IMR-90 (cell line): ENCODE measurements at regions not wholly inside any gene's neighbourhood (a gene's known extent, or its start where the extent isn't known, plus 50 kb on each side); places are given as distances from the start of the nearest gene placed in this dataset.

Source experiments
- ATAC-seq: fragments of 200-7000 bp; cut with Tn5 transposase; 2 replicates; pipeline ENCODE4 v1.9.1; 2020; ENCODE audit warnings: low read depth, mild to moderate bottlenecking, moderate library complexity
- BruUV-seq: library from RNA; stranded (reverse); fragments of 400-500 nt; replicated peaks from 2 replicates; lab custom pipeline; 2021; lab: Mats Ljungman, UMichigan
- CTCF ChIA-PET: fragments of 300-600 bp; formaldehyde crosslinking; extraction: SDS; loops from one replicate; lab custom pipeline; 2021; ENCODE audit warnings: antibody characterized with exemption; lab: Yijun Ruan, JAX
- POLR2A ChIA-PET: fragments of 300-600 bp; sonication (Branson Sonifier 250); formaldehyde crosslinking; loops from one replicate; lab custom pipeline; 2022; ENCODE audit warnings: antibody characterized with exemption; ENCODE audit not compliant: unreplicated experiment; lab: Charles Lee
- DNase-seq: peaks from one replicate; pipeline ENCODE4 v3.0.0; 2013
- H2AFZ ChIP-seq: replicated peaks from 2 replicates; pipeline ENCODE3; 2013; ENCODE audit warnings: low read length, mild to moderate bottlenecking; ENCODE audit not compliant: poor library complexity
- H2AK5ac ChIP-seq: 2 replicates; pipeline ENCODE4 v1.6.1; 2013; ENCODE audit warnings: low read depth, low read length, inconsistent platforms
- H2AK9ac ChIP-seq: replicated peaks from 2 replicates; pipeline ENCODE3; 2013; ENCODE audit warnings: mild to moderate bottlenecking, low read depth, low read length, moderate library complexity; ENCODE audit not compliant: poor library complexity
- H2BK120ac ChIP-seq: 2 replicates; pipeline ENCODE4 v1.6.1; 2013; ENCODE audit warnings: low read depth, low read length, inconsistent platforms
- H2BK15ac ChIP-seq: 3 replicates; pipeline ENCODE4 v1.6.1; 2013; ENCODE audit warnings: low read depth, low read length, inconsistent platforms
- H2BK20ac ChIP-seq: 2 replicates; pipeline ENCODE4 v1.6.1; 2013; ENCODE audit warnings: low read depth, mild to moderate bottlenecking, inconsistent platforms, low read length, moderate library complexity
- H2BK5ac ChIP-seq: 2 replicates; pipeline ENCODE4 v1.6.1; 2013; ENCODE audit warnings: mild to moderate bottlenecking, low read depth, low read length, inconsistent platforms; ENCODE audit not compliant: poor library complexity, severe bottlenecking
- H3K14ac ChIP-seq: replicated peaks from 2 replicates; pipeline ENCODE4 v1.6.1; 2013; ENCODE audit warnings: low read depth, low read length, inconsistent platforms
- H3K18ac ChIP-seq: 2 replicates; pipeline ENCODE4 v1.6.1; 2013; ENCODE audit warnings: low read depth, low read length, control low read depth
- H3K23ac ChIP-seq: 2 replicates; pipeline ENCODE4 v1.6.1; 2013; ENCODE audit warnings: low read depth, low read length, inconsistent platforms
- H3K27ac ChIP-seq: 2 replicates; pipeline ENCODE4 v1.5.1; 2013; ENCODE audit warnings: mild to moderate bottlenecking, control low read depth, low read length; ENCODE audit not compliant: insufficient read depth
- H3K27me3 ChIP-seq: 2 replicates; pipeline ENCODE4 v1.6.1; 2013; ENCODE audit warnings: low read length; ENCODE audit not compliant: control insufficient read depth, insufficient read depth
- H3K36me3 ChIP-seq: 2 replicates; pipeline ENCODE4 v1.6.1; 2013; ENCODE audit warnings: low read length, mixed read lengths; ENCODE audit not compliant: control insufficient read depth, insufficient read depth
- H3K4ac ChIP-seq: 2 replicates; pipeline ENCODE4 v1.6.1; 2013; ENCODE audit warnings: low read depth, low read length, inconsistent platforms
- H3K4me1 ChIP-seq: 2 replicates; pipeline ENCODE4 v1.6.1; 2013; ENCODE audit warnings: low read length, mixed read lengths; ENCODE audit not compliant: control insufficient read depth, insufficient read depth
- H3K4me2 ChIP-seq: 2 replicates; pipeline ENCODE4 v1.6.1; 2013; ENCODE audit warnings: low read depth, mild to moderate bottlenecking, control low read depth, low read length, moderate library complexity
- H3K4me3 ChIP-seq: 2 replicates; pipeline ENCODE4 v1.5.1; 2013; ENCODE audit warnings: low read depth, mild to moderate bottlenecking, control low read depth, low read length, moderate library complexity; ENCODE audit not compliant: insufficient read depth
- H3K56ac ChIP-seq: 2 replicates; pipeline ENCODE4 v1.6.1; 2013; ENCODE audit warnings: low read length, inconsistent platforms; ENCODE audit not compliant: insufficient read depth; ENCODE audit errors: extremely low read depth
- H3K79me1 ChIP-seq, 2 experiments: 2 replicates each; pipeline ENCODE4 v1.6.1; 2013; ENCODE audit warnings: low read length in 2 of 2, inconsistent platforms in 1 of 2, low read depth in 1 of 2
- H3K9ac ChIP-seq: 2 replicates; pipeline ENCODE4 v1.6.1; 2013; ENCODE audit warnings: low read depth, low read length, control low read depth
- H3K9me1 ChIP-seq: 2 replicates; pipeline ENCODE4 v1.6.1; 2013; ENCODE audit warnings: low read length, inconsistent platforms; ENCODE audit not compliant: insufficient read depth
- H3K9me3 ChIP-seq: 2 replicates; pipeline ENCODE4 v1.6.1; 2013; ENCODE audit warnings: low read length; ENCODE audit not compliant: control insufficient read depth, insufficient read depth
- H4K20me1 ChIP-seq: 2 replicates; pipeline ENCODE4 v1.6.1; 2013; ENCODE audit warnings: low read length, inconsistent platforms; ENCODE audit not compliant: insufficient read depth
- H4K5ac ChIP-seq: 2 replicates; pipeline ENCODE4 v1.6.1; 2013; ENCODE audit warnings: mild to moderate bottlenecking, low read depth, low read length, control low read depth
- H4K8ac ChIP-seq, 2 experiments: 2 replicates each; pipeline ENCODE4 v1.6.1; 2013; ENCODE audit warnings: low read depth in 2 of 2, low read length in 2 of 2, control low read depth in 1 of 2, inconsistent platforms in 1 of 2
- H4K91ac ChIP-seq: 2 replicates; pipeline ENCODE4 v1.6.1; 2013; ENCODE audit warnings: low read depth, low read length, inconsistent platforms; ENCODE audit not compliant: insufficient read depth
- BHLHE40 ChIP-seq: fragments of 150-350 bp; IDR thresholded peaks from 2 replicates; pipeline ENCODE4 v1.6.1; 2016; ENCODE audit warnings: mild to moderate bottlenecking, low read depth, low read length
- CHD1 ChIP-seq: IDR thresholded peaks from 2 replicates; pipeline ENCODE4 v1.6.1; 2012; ENCODE audit warnings: low read depth, low read length, improper control_type of control experiment
- CTCF ChIP-seq: conservative IDR thresholded peaks from 2 replicates; pipeline ENCODE4 v1.5.1; 2012; ENCODE audit warnings: mild to moderate bottlenecking, low read depth, low read length, improper control_type of control experiment
- ELK1 ChIP-seq: fragments of 150-350 bp; IDR thresholded peaks from 2 replicates; pipeline ENCODE4 v1.6.1; 2016; ENCODE audit warnings: low read depth, mild to moderate bottlenecking, low read length, moderate library complexity, borderline replicate concordance
- FOS ChIP-seq: fragments of 150-350 bp; IDR thresholded peaks from 2 replicates; pipeline ENCODE4 v1.6.1; 2016; ENCODE audit warnings: low read depth, low read length
- MAZ ChIP-seq: IDR thresholded peaks from 2 replicates; pipeline ENCODE4 v1.6.1; 2012; ENCODE audit warnings: low read depth, mild to moderate bottlenecking, low read length, improper control_type of control experiment, moderate library complexity, borderline replicate concordance
- NFE2L2 ChIP-seq: fragments of 150-350 bp; IDR thresholded peaks from 2 replicates; pipeline ENCODE4 v1.6.1; 2016; ENCODE audit warnings: low read depth, mild to moderate bottlenecking, low read length
- RAD21 ChIP-seq: IDR thresholded peaks from 2 replicates; pipeline ENCODE4 v1.6.1; 2012; ENCODE audit warnings: low read length, improper control_type of control experiment
- RFX5 ChIP-seq: IDR thresholded peaks from 2 replicates; pipeline ENCODE4 v1.8.0; 2012; ENCODE audit warnings: low read depth, mild to moderate bottlenecking, low read length, moderate library complexity
- SMC3 ChIP-seq: fragments of 150-350 bp; IDR thresholded peaks from 2 replicates; pipeline ENCODE4 v1.6.1; 2016; ENCODE audit warnings: low read depth, mild to moderate bottlenecking, antibody characterized with exemption, low read length, moderate library complexity
- WGBS, 2 experiments: methylation state at CpG; one replicate each; pipeline versions ENCODE4 v1.1.5 to v1.1.7; 2013; ENCODE audit warnings: missing lambda C conversion rate in 2 of 2; ENCODE audit not compliant: insufficient read length in 1 of 2; ENCODE audit errors: extremely low coverage in 2 of 2; 5-methylcytosine and 5-hydroxymethylcytosine counted together
- dilution Hi-C: fragments of 300-500 bp; cut with HindIII; formaldehyde crosslinking; loops from one replicate; pipeline ENCODE4 v1.14.3; 2018; ENCODE audit warnings: low sequenced_read_pairs; ENCODE audit not compliant: unreplicated experiment
- in situ Hi-C: fragments of 300-500 bp; cut with MboI; formaldehyde crosslinking; loops from 3 replicates; pipeline ENCODE4 v1.14.3; 2019; ENCODE audit warnings: low sequenced_read_pairs, inconsistent platforms, mixed read lengths
- intact Hi-C: fragments of 100-400 bp; cut with micrococcal nuclease; formaldehyde crosslinking; loops from 2 replicates; pipeline ENCODE4 v1.10.0; 2022
- TF ChIP-seq, protein P1 (sequence below): fragments of 150-350 bp; IDR thresholded peaks from 2 replicates; pipeline ENCODE4 v1.6.1; 2017; ENCODE audit warnings: mild to moderate bottlenecking, antibody characterized with exemption, low read length, low read depth

DNA sequence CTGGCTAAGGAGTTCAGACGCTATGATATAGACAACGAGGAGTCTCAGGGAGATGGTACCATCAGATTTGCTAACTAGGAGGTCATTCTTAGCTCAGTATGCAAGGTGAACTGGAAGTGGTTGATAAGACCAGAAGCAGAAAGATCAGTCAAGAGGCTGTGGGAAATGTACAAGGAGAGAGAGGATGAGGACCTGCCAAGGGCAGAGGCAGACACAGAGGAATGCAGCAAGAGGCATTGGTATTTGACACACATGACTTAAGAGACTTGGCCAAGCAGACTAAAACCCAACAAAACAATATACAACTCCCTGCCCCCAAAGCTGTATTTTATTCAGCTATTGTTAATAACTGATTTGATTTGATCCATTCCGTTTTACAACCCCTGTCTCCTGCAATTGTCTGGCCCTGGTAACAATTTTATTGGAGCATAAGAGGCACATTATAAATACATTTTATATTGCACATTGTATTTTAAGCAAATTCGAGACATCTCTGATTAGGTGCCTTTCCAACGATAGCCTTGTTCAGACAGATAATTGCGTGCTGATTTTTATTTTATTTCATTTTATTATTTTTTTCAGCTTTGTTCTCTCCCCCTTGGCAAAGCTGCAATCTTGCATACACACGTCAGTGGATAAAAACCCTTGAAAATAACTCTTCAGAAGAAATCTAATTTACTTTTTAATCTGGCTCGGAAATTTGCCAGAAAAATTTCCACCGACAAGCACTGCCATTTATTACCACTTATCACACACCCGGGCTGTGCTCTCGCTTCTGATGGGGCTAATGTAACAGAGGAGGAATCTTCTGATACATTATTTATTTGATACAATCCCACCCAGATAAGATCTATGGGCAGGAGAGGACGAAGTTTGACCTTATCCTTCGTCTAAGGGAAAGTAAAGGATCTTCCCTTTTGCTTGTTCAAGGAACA is 237.8 kb downstream of the NXPE2 start:
- Histone ChIP-seq H3K4me3 (no peak overlapping the region), H3K9me1 (no peaks in the 10 kb centered on the region), H3K56ac (no peak overlapping the region), H3K14ac (no peak overlapping the region), H3K27me3 (no peaks in the 10 kb centered on the region), H3K9me3 (peaks cover 8% of the 10 kb centered on the region), H2BK5ac (no peak overlapping the region), H2AFZ (no peak overlapping the region), H2BK20ac (no peak overlapping the region), H2BK15ac (no peak overlapping the region), H3K4me1 (no peaks in the 10 kb centered on the region), H2BK120ac (no peak overlapping the region), H2AK5ac (no peak overlapping the region), H3K9ac (no peak overlapping the region), H4K8ac (no peak overlapping the region), H3K36me3 (no peaks in the 10 kb centered on the region), H3K4me2 (no peak overlapping the region), H3K4ac (no peak overlapping the region), H3K23ac (no peak overlapping the region), H4K91ac (no peak overlapping the region), H3K27ac (no peak overlapping the region), H3K18ac (no peak overlapping the region), H3K79me1 (no peaks in the 10 kb centered on the region), H4K5ac (no peak overlapping the region), H4K20me1 (no peaks in the 10 kb centered on the region), H2AK9ac (no peak overlapping the region)
- dilution Hi-C loops (no loop called here), in situ Hi-C loops (no loop called here), intact Hi-C loops (no loop called here)
- CTCF ChIA-PET: no interaction called here
- BruUV-seq: no TSS peak
- WGBS, 2 experiments: no CpG with 5 or more reads among the region's 13 CpGs
- POLR2A ChIA-PET: no interaction called here
- no peak for TF ChIP-seq CTCF
- TF ChIP-seq CHD1: no peak
- no peak for TF ChIP-seq MAZ
- TF ChIP-seq FOS: no peak
- TF ChIP-seq RAD21: no peak
- TF ChIP-seq RFX5: no peak
- TF ChIP-seq BHLHE40: no peak
- no peak for TF ChIP-seq ELK1
- no peak for TF ChIP-seq NFE2L2
- TF ChIP-seq, protein P1, sequence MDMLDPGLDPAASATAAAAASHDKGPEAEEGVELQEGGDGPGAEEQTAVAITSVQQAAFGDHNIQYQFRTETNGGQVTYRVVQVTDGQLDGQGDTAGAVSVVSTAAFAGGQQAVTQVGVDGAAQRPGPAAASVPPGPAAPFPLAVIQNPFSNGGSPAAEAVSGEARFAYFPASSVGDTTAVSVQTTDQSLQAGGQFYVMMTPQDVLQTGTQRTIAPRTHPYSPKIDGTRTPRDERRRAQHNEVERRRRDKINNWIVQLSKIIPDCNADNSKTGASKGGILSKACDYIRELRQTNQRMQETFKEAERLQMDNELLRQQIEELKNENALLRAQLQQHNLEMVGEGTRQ: no peak
- no peak for TF ChIP-seq SMC3
- ATAC-seq (no peak), DNase-seq (no peak)
